ENCODE measurements at regions not wholly inside any gene's neighbourhood (a gene's known extent, or its start where the extent isn't known, plus 50 kb on each side); places are given as distances from the start of the nearest gene placed in this dataset.

- DNase-seq = no peak
- H3K27me3 ChIP-seq = no peaks in the 10 kb centered on the region
- no peak for TF ChIP-seq CTCF (IDR thresholded peaks at IDR 0.05; ENCODE audit: low read depth, low read length)
- no peaks in the 10 kb centered on the region for H3K9me3 ChIP-seq
- no peaks in the 10 kb centered on the region for H3K4me1 ChIP-seq
- no peaks in the 10 kb centered on the region for H3K36me3 ChIP-seq
- no peak overlapping the region for H3K4me3 ChIP-seq (ENCODE audit: low read depth, low read length)
Observed at GRCh38 chr4:176968094-176968493, 175.4 kb upstream of the VEGFC start.

GRCh38 chr4:176969011-176969410 lies 176.3 kb upstream of the VEGFC start:
- Histone ChIP-seq H3K27me3 (no peaks in the 10 kb centered on the region), H3K36me3 (no peaks in the 10 kb centered on the region), H3K4me1 (no peaks in the 10 kb centered on the region), H3K4me3 (ENCODE audit: low read depth, low read length) (no peak overlapping the region), H3K9me3 (no peaks in the 10 kb centered on the region)
- no peak for DNase-seq
- TF ChIP-seq CTCF (IDR thresholded peaks at IDR 0.05; ENCODE audit: low read depth, low read length) = no peak

- Histone ChIP-seq H3K9me3 (no peaks in the 10 kb centered on the region), H3K27me3 (no peaks in the 10 kb centered on the region), H3K4me3 (ENCODE audit: low read depth, low read length) (no peak overlapping the region), H3K4me1 (no peaks in the 10 kb centered on the region), H3K36me3 (no peaks in the 10 kb centered on the region)
- DNase-seq = no peak
- no peak for TF ChIP-seq CTCF (IDR thresholded peaks at IDR 0.05; ENCODE audit: low read depth, low read length)
Observed at GRCh38 chr4:176970853-176971252, 178.1 kb upstream of the VEGFC start.

GRCh38 chr4:176971576-176972115 lies 178.9 kb upstream of the VEGFC start:
- Histone ChIP-seq H3K36me3 (no peaks in the 10 kb centered on the region), H3K9me3 (no peaks in the 10 kb centered on the region), H3K4me3 (ENCODE audit: low read depth, low read length) (no peak overlapping the region), H3K27me3 (no peaks in the 10 kb centered on the region), H3K4me1 (no peaks in the 10 kb centered on the region)
- DNase-seq = no peak
- TF ChIP-seq CTCF (IDR thresholded peaks at IDR 0.05; ENCODE audit: low read depth, low read length) = no peak

- Histone ChIP-seq H3K4me1 (no peaks in the 10 kb centered on the region), H3K27me3 (no peaks in the 10 kb centered on the region), H3K4me3 (ENCODE audit: low read depth, low read length) (no peak overlapping the region), H3K36me3 (no peaks in the 10 kb centered on the region), H3K9me3 (no peaks in the 10 kb centered on the region)
- TF ChIP-seq CTCF (IDR thresholded peaks at IDR 0.05; ENCODE audit: low read depth, low read length) = no peak
- DNase-seq = no peak
Observed at GRCh38 chr4:176979416-176979815, 186.7 kb upstream of the VEGFC start.

GRCh38 chr4:176981074-176981473 lies 188.4 kb upstream of the VEGFC start:
- no peak for TF ChIP-seq CTCF (IDR thresholded peaks at IDR 0.05; ENCODE audit: low read depth, low read length)
- Histone ChIP-seq H3K27me3 (no peaks in the 10 kb centered on the region), H3K9me3 (no peaks in the 10 kb centered on the region)

More at GRCh38 chr4:176981074-176981473, 188.4 kb upstream of the VEGFC start:
- H3K36me3 ChIP-seq = no peaks in the 10 kb centered on the region
- H3K4me3 ChIP-seq (ENCODE audit: low read depth, low read length) = no peak overlapping the region
- H3K4me1 ChIP-seq = no peaks in the 10 kb centered on the region
- no peak for DNase-seq
